ENCODE measurements at regions not wholly inside any gene's neighbourhood (a gene's known extent, or its start where the extent isn't known, plus 50 kb on each side); places are given as distances from the start of the nearest gene placed in this dataset.

DNA sequence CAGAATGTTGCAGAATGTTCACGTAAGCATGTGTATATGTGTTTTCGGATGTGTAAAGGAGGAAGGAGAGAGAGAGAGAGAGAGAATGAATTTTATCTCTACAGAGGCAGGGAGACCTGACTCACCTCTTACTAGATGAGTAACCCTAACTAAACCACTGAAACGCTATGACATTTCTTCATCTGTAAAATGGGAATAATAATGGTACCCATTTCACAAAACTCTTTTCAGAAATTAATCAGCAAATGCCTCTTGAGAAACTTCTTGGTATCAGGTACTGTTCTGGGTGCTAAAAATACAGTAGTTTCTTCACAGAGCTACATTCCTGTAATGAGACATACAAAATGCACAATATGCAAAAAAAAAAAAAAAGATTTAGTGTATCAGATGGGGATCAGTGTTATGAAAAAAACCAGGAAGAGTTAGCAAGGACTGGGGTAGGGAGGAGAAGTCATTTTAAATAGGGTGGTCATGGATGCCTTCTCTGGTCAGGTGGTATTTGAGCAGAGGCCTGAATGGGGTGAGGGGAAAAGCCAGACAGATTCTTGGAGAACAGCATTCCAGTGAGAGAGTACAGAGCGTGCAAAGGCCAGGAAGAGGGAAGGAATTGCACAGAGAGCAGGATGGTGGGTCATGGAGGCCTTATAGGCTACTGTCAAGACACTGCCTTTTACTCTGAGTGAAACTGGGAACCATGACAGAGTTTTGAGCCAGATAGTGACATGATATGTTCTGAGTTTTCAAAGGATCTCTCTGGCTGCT is 84.9 kb upstream of the SPANXB1 start:
- TF ChIP-seq, protein P1, sequence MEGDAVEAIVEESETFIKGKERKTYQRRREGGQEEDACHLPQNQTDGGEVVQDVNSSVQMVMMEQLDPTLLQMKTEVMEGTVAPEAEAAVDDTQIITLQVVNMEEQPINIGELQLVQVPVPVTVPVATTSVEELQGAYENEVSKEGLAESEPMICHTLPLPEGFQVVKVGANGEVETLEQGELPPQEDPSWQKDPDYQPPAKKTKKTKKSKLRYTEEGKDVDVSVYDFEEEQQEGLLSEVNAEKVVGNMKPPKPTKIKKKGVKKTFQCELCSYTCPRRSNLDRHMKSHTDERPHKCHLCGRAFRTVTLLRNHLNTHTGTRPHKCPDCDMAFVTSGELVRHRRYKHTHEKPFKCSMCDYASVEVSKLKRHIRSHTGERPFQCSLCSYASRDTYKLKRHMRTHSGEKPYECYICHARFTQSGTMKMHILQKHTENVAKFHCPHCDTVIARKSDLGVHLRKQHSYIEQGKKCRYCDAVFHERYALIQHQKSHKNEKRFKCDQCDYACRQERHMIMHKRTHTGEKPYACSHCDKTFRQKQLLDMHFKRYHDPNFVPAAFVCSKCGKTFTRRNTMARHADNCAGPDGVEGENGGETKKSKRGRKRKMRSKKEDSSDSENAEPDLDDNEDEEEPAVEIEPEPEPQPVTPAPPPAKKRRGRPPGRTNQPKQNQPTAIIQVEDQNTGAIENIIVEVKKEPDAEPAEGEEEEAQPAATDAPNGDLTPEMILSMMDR (conservative IDR thresholded peaks at IDR 0.05; ENCODE audit: low read length) = no peak
- TF ChIP-seq EZH2phosphoT487 (IDR thresholded peaks at IDR 0.05; ENCODE audit: borderline replicate concordance, low read depth, low read length) = no peak

All from OCI-LY7 (cell line).